GM18520 (cell line): ENCODE measurements at regions not wholly inside any gene's neighbourhood (a gene's known extent, or its start where the extent isn't known, plus 50 kb on each side); places are given as distances from the start of the nearest gene placed in this dataset.

Experiments used
- ATAC-seq: cut with Tn5 transposase; IDR thresholded peaks from one replicate; pipeline ENCODE4 v1.9.1; 2021; ENCODE audit not compliant: unreplicated experiment

- no peak for ATAC-seq
These were observed 285.7 kb upstream of the ROBO2 start for GRCh38 chr3:76754247-76754646.

GRCh38 chr3:76756577-76756976, 283.3 kb upstream of the ROBO2 start:
- no peak for ATAC-seq

- ATAC-seq, result no peak
These were observed 279.6 kb upstream of the ROBO2 start for GRCh38 chr3:76760336-76760735.

GRCh38 chr3:76765511-76765910, 274.4 kb upstream of the ROBO2 start:
- no peak for ATAC-seq

GRCh38 chr3:76768912-76769311, 271.0 kb upstream of the ROBO2 start:
- no peak for ATAC-seq

- no peak for ATAC-seq
These were observed 263.0 kb upstream of the ROBO2 start for GRCh38 chr3:76776927-76777326.

GRCh38 chr3:76788206-76788605, 251.7 kb upstream of the ROBO2 start:
- no peak for ATAC-seq

- ATAC-seq, result no peak
These were observed 250.7 kb upstream of the ROBO2 start for GRCh38 chr3:76789237-76789636.

- no peak for ATAC-seq
These were observed 228.5 kb upstream of the ROBO2 start for GRCh38 chr3:76811418-76811817.

GRCh38 chr3:76812649-76813242, 227.2 kb upstream of the ROBO2 start:
- ATAC-seq, result no peak

GRCh38 chr3:76815561-76815960, 224.3 kb upstream of the ROBO2 start:
- ATAC-seq, result no peak

- no peak for ATAC-seq
These were observed 219.4 kb upstream of the ROBO2 start for GRCh38 chr3:76820481-76820880.

- no peak for ATAC-seq
These were observed 215.2 kb upstream of the ROBO2 start for GRCh38 chr3:76824658-76825240.

- no peak for ATAC-seq
These were observed 213.0 kb upstream of the ROBO2 start for GRCh38 chr3:76826861-76827260.

GRCh38 chr3:76827701-76828226, 212.1 kb upstream of the ROBO2 start:
- ATAC-seq, result no peak

GRCh38 chr3:76834657-76835056, 205.2 kb upstream of the ROBO2 start:
- no peak for ATAC-seq

- no peak for ATAC-seq
These were observed 198.2 kb upstream of the ROBO2 start for GRCh38 chr3:76841747-76842146.

GRCh38 chr3:76842216-76842615, 197.7 kb upstream of the ROBO2 start:
- ATAC-seq, result no peak

- no peak for ATAC-seq
These were observed 184.4 kb upstream of the ROBO2 start for GRCh38 chr3:76855451-76855850.

- no peak for ATAC-seq
These were observed 180.3 kb upstream of the ROBO2 start for GRCh38 chr3:76859596-76859995.

- no peak for ATAC-seq
These were observed 175.5 kb upstream of the ROBO2 start for GRCh38 chr3:76864355-76864754.

GRCh38 chr3:76866729-76867408, 173.0 kb upstream of the ROBO2 start:
- no peak for ATAC-seq
